Sigmoid colon (tissue), 3 donors: ENCODE measurements at regions not wholly inside any gene's neighbourhood (a gene's known extent, or its start where the extent isn't known, plus 50 kb on each side); places are given as distances from the start of the nearest gene placed in this dataset.

Experiments used
- CTCF ChIP-seq, 4 experiments: fragments of 450-650 bp in 3 of 4; fragments of 200-600 bp in 1 of 4; IDR thresholded peaks; one replicate each; pipeline ENCODE4 v1.5.1; 2016 to 2019; ENCODE audit warnings: antibody characterized with exemption in 4 of 4, mild to moderate bottlenecking in 3 of 4, moderate library complexity in 2 of 4
- POLR2A ChIP-seq, 2 donors: fragments of 450-650 bp; IDR thresholded peaks; one replicate each; pipeline ENCODE4 v1.6.1; 2016; ENCODE audit warnings: antibody characterized with exemption in 2 of 2, mild to moderate bottlenecking in 2 of 2, moderate library complexity in 2 of 2

- TF ChIP-seq POLR2A (IDR thresholded peaks at IDR 0.05), result no peak
- no peak for TF ChIP-seq CTCF (IDR thresholded peaks at IDR 0.05)
Observed at GRCh38 chrX:124272370-124272982, 60.0 kb upstream of the TEX13D start.
